ENCODE measurements at regions not wholly inside any gene's neighbourhood (a gene's known extent, or its start where the extent isn't known, plus 50 kb on each side); places are given as distances from the start of the nearest gene placed in this dataset.

GRCh38 chr6:147042679-147043078, 161.5 kb upstream of the STXBP5 start:
- FAIRE-seq = no peak

- FAIRE-seq = no peak
These were observed 160.2 kb upstream of the STXBP5 start for GRCh38 chr6:147043994-147044477.

GRCh38 chr6:147046141-147046877, 157.9 kb upstream of the STXBP5 start:
- no peak for FAIRE-seq

- FAIRE-seq = no peak
These were observed 155.3 kb upstream of the STXBP5 start for GRCh38 chr6:147048930-147049329.

- no peak for FAIRE-seq
These were observed 150.8 kb upstream of the STXBP5 start for GRCh38 chr6:147053311-147053921.

- FAIRE-seq = no peak
These were observed 150.1 kb upstream of the STXBP5 start for GRCh38 chr6:147054158-147054557.

- FAIRE-seq = no peak
These were observed 149.3 kb upstream of the STXBP5 start for GRCh38 chr6:147054871-147055270.

- FAIRE-seq = no peak
These were observed 148.3 kb upstream of the STXBP5 start for GRCh38 chr6:147055821-147056392.

GRCh38 chr6:147057188-147057587, 147.0 kb upstream of the STXBP5 start:
- no peak for FAIRE-seq

- no peak for FAIRE-seq
These were observed 146.4 kb upstream of the STXBP5 start for GRCh38 chr6:147057705-147058342.

- no peak for FAIRE-seq
These were observed 145.3 kb upstream of the STXBP5 start for GRCh38 chr6:147058786-147059385.

GRCh38 chr6:147060636-147061035, 143.6 kb upstream of the STXBP5 start:
- no peak for FAIRE-seq

- FAIRE-seq = no peak
These were observed 143.0 kb upstream of the STXBP5 start for GRCh38 chr6:147061252-147061651.

- no peak for FAIRE-seq
These were observed 140.7 kb upstream of the STXBP5 start for GRCh38 chr6:147063469-147064031.

GRCh38 chr6:147065786-147066185, 138.4 kb upstream of the STXBP5 start:
- no peak for FAIRE-seq

GRCh38 chr6:147067184-147067583, 137.0 kb upstream of the STXBP5 start:
- no peak for FAIRE-seq

GRCh38 chr6:147071776-147072175, 132.4 kb upstream of the STXBP5 start:
- FAIRE-seq = no peak

GRCh38 chr6:147075381-147075780, 128.8 kb upstream of the STXBP5 start:
- no peak for FAIRE-seq

GRCh38 chr6:147077251-147077650, 127.0 kb upstream of the STXBP5 start:
- no peak for FAIRE-seq

GRCh38 chr6:147078106-147078505, 126.1 kb upstream of the STXBP5 start:
- no peak for FAIRE-seq

- FAIRE-seq = no peak
These were observed 125.6 kb upstream of the STXBP5 start for GRCh38 chr6:147078602-147079001.

GRCh38 chr6:147080225-147080624, 124.0 kb upstream of the STXBP5 start:
- FAIRE-seq = no peak

Measured in endometrium (tissue), 2 donors.